Body of pancreas (tissue), 4 donors: ENCODE measurements at regions not wholly inside any gene's neighbourhood (a gene's known extent, or its start where the extent isn't known, plus 50 kb on each side); places are given as distances from the start of the nearest gene placed in this dataset.
"Not testable (repeated sequence)": the region's sequence is repeated elsewhere in the genome, so short reads cannot be mapped to it uniquely, and the experiment has no call there.

ENCODE experiments used
- ATAC-seq: fragments of 150-250 bp; one replicate; pipeline ENCODE4 v1.9.1; 2016
- DNase-seq, 4 donors: peaks; one replicate each; pipeline ENCODE4 v3.0.0-alpha.2; 2019
- H3K27ac ChIP-seq, 4 donors: fragments of 200-600 bp; sonication (generic); 1 replicate in 3 of 4; 2 replicates in 1 of 4; pipeline versions ENCODE4 v1.5.1 to v1.6.1; 2016 to 2019; ENCODE audit warnings: mild to moderate bottlenecking in 1 of 4, mixed read lengths in 1 of 4, moderate library complexity in 1 of 4
- H3K27me3 ChIP-seq, 2 donors: fragments of 200-600 bp; sonication (generic); one replicate each; pipeline ENCODE4 v1.6.0; 2016; ENCODE audit warnings: mild to moderate bottlenecking in 1 of 2
- H3K36me3 ChIP-seq, 2 donors: fragments of 200-600 bp; sonication (generic); replicated peaks in 1 of 2; 2 replicates each; pipeline ENCODE4 v1.5.1; 2016; ENCODE audit warnings: low read depth in 2 of 2; ENCODE audit not compliant: insufficient read depth in 1 of 2
- H3K4me1 ChIP-seq: fragments of 200-600 bp; sonication (generic); one replicate; pipeline ENCODE4 v1.6.0; 2016
- H3K4me3 ChIP-seq, 2 donors: fragments of 200-600 bp; sonication (generic); 1 replicate in 1 of 2; 2 replicates in 1 of 2; pipeline ENCODE4 v1.5.1; 2016 to 2019
- H3K9me3 ChIP-seq, 3 donors: fragments of 200-600 bp; sonication (generic); 1 replicate in 2 of 3; 2 replicates in 1 of 3; pipeline ENCODE4 v1.5.1; 2016
- POLR2A ChIP-seq, 3 donors: fragments of 450-650 bp; IDR thresholded peaks; one replicate each; pipeline ENCODE4 v1.6.1; 2016; ENCODE audit warnings: antibody characterized with exemption in 3 of 3, mild to moderate bottlenecking in 2 of 3
- WGBS, 2 donors: methylation state at CpG; one replicate each; pipeline ENCODE4 v1.1.5; 2017; 5-methylcytosine and 5-hydroxymethylcytosine counted together
- intact Hi-C: fragments of 100-400 bp; cut with DNase I; formaldehyde crosslinking; loops from one replicate; pipeline ENCODE4 v1.15.1; 2023
- TF ChIP-seq, protein P1 (sequence below), 7 experiments: fragments of 450-650 bp in 4 of 7; fragments of 200-600 bp in 3 of 7; sonication (generic) in 3 of 7; IDR thresholded peaks; one replicate each; pipeline ENCODE4 v1.5.1; 2016 to 2019; ENCODE audit warnings: antibody characterized with exemption in 7 of 7

DNA sequence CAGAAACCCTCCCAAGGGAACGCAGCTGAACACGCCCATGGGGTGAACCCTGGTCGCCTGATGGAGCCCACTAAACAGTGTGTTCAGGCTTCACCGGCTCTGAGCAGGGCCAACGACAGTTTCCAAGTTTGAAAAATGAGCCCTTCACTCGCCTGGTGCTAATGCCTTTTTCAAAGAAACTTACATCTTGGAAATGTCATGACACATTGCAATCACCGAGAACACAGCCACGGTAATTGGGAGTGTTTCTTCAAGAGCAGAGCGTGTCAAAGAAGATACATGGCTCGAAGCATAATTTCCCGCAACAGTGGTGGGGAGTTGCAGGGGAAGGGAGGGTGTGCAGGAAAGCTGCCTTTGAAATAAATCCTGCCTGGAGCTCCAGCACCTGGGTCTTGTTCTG lies 463.2 kb downstream of the TMEM114 start:
- H3K36me3 ChIP-seq: no peaks in the 10 kb centered on the region
- no peaks in the 10 kb centered on the region for H3K27me3 ChIP-seq
- no peak for TF ChIP-seq POLR2A (IDR thresholded peaks at IDR 0.05)
- TF ChIP-seq, protein P1, sequence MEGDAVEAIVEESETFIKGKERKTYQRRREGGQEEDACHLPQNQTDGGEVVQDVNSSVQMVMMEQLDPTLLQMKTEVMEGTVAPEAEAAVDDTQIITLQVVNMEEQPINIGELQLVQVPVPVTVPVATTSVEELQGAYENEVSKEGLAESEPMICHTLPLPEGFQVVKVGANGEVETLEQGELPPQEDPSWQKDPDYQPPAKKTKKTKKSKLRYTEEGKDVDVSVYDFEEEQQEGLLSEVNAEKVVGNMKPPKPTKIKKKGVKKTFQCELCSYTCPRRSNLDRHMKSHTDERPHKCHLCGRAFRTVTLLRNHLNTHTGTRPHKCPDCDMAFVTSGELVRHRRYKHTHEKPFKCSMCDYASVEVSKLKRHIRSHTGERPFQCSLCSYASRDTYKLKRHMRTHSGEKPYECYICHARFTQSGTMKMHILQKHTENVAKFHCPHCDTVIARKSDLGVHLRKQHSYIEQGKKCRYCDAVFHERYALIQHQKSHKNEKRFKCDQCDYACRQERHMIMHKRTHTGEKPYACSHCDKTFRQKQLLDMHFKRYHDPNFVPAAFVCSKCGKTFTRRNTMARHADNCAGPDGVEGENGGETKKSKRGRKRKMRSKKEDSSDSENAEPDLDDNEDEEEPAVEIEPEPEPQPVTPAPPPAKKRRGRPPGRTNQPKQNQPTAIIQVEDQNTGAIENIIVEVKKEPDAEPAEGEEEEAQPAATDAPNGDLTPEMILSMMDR (IDR thresholded peaks at IDR 0.05): no peak
- 62 to 64% methylated on average over 11 of the region's 11 CpGs for WGBS, 2 donors
- H3K27ac ChIP-seq: no peak overlapping the region
- no peaks in the 10 kb centered on the region for H3K9me3 ChIP-seq
- no peak overlapping the region for H3K4me3 ChIP-seq
- no peak for ATAC-seq
- no peaks in the 10 kb centered on the region for H3K4me1 ChIP-seq
- intact Hi-C loops: no loop called here
- DNase-seq: no peak

DNA sequence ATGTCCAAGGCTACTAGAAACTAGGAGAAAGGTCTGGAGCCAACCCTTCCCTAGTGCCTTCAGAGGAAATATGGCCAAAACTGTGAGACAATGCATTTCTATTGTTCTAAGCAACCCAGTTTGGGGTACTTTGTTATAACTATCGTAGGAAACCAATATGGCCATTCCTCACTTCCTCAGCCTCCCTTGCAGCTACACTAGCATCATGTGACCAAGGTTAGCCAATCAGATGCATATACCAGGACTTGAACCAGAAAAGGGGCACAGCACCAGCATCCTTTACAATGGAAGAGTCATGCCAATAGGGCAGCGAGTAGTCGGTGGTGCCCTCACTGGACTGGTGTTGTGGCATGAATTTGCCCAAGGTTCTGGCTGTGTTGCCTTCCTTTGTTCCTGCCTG lies 464.0 kb downstream of the TMEM114 start:
- Histone ChIP-seq H3K36me3 (no peaks in the 10 kb centered on the region), H3K4me1 (no peaks in the 10 kb centered on the region), H3K27me3 (no peaks in the 10 kb centered on the region), H3K4me3 (no peak overlapping the region), H3K9me3 (no peaks in the 10 kb centered on the region), H3K27ac (no peak overlapping the region)
- 79 to 95% methylated on average over 3 of the region's 3 CpGs for WGBS, 2 donors
- intact Hi-C loops: no loop called here
- no peak for TF ChIP-seq POLR2A (IDR thresholded peaks at IDR 0.05)
- TF ChIP-seq, protein P1 (IDR thresholded peaks at IDR 0.05): no peak
- no peak for DNase-seq
- ATAC-seq: no peak

DNA sequence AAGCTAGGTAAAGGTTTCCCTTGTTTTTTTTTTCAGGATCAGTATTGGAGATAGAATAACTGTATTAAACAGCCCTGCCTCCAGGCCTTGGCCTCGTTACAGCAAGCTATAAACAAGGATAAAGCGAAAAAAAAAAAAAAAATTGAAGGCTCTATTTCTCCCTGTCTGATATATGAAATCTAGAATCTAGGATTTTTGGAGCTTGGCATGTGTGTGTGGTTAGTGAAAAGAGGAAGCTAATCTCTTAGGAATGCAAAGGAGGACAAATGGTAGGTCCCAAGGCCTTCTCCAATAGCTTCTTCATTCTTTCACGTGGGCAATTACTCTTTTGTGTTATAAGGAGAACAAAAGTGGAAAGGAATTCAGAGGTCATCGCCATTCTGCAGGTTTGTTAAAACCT lies 470.3 kb downstream of the TMEM114 start:
- Histone ChIP-seq H3K4me1 (no peaks in the 10 kb centered on the region), H3K27me3 (no peaks in the 10 kb centered on the region), H3K27ac (no peak overlapping the region), H3K4me3 (no peak overlapping the region), H3K36me3 (no peaks in the 10 kb centered on the region), H3K9me3 (no peaks in the 10 kb centered on the region)
- DNase-seq: no peak
- no peak for ATAC-seq
- 50 to 60% methylated on average over 4 of the region's 4 CpGs for WGBS, 2 donors
- TF ChIP-seq, protein P1 (IDR thresholded peaks at IDR 0.05): no peak
- no peak for TF ChIP-seq POLR2A (IDR thresholded peaks at IDR 0.05)
- intact Hi-C loops: no loop called here

DNA sequence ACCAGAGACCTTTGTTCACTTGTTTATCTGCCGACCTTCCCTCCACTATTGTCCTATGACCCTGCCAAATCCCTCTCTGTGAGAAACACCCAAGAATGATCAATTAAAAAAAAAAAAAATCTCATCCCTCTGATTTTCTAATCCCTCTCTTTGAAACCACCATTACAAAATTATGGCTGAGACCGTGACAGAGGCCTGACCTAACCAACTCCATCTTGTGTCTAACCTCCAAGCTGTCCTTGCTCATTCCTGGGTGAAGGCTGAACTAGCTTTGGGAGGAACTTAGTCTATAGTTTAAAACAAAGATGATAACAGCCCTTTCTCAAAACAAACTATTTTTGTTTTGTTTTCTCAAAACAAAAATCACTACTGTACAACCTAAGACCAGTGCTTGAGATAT lies 474.5 kb downstream of the TMEM114 start:
- H3K9me3 ChIP-seq: no peaks in the 10 kb centered on the region
- no peak for DNase-seq
- no peak for TF ChIP-seq POLR2A (IDR thresholded peaks at IDR 0.05)
- TF ChIP-seq, protein P1 (IDR thresholded peaks at IDR 0.05): no peak
- no peaks in the 10 kb centered on the region for H3K27me3 ChIP-seq
- H3K27ac ChIP-seq: no peak overlapping the region
- H3K36me3 ChIP-seq: no peaks in the 10 kb centered on the region
- intact Hi-C loops: no loop called here
- no peak overlapping the region for H3K4me3 ChIP-seq
- ATAC-seq: no peak
- no peaks in the 10 kb centered on the region for H3K4me1 ChIP-seq
- 36 to 42% methylated on average over 2 of the region's 2 CpGs for WGBS, 2 donors

DNA sequence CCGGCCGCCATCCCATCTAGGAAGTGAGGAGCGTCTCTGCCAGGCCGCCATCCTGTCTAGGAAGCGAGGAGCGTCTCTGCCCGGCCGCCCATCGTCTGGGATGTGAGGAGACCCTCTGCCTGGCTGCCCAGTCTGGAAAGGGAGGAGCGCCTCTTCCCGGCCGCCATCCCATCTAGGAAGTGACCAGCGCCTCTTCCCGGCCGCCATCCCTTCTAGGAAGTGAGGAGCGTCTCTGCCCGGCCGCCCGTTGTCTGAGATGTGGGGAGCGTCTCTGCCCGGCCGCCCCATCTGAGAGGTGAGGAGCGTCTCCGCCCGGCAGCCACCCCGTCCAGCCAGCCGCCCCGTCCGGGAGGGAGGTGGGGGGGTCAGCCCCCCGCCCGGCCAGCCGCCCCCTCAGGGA lies 475.4 kb downstream of the TMEM114 start:
- WGBS, 2 donors: 90% methylated on average over 16 to 22 of the region's 32 CpGs
- H3K4me1 ChIP-seq, H3K36me3 ChIP-seq, ATAC-seq, H3K27ac ChIP-seq, H3K27me3 ChIP-seq, H3K9me3 ChIP-seq, H3K4me3 ChIP-seq, DNase-seq, intact Hi-C loops: not testable (repeated sequence)
